IPS DF 6.9 (cell line): ENCODE measurements at regions not wholly inside any gene's neighbourhood (a gene's known extent, or its start where the extent isn't known, plus 50 kb on each side); places are given as distances from the start of the nearest gene placed in this dataset.

Source experiments
- DNase-seq: peaks from one replicate; pipeline ENCODE4 v3.0.0-alpha.2; 2013; ENCODE audit warnings: low read depth, low spot score
- H3K27ac ChIP-seq: one replicate; pipeline ENCODE4 v1.5.1; 2013; ENCODE audit warnings: low read length, control low read depth
- H3K27me3 ChIP-seq: 2 replicates; pipeline ENCODE4 v1.6.1; 2013; ENCODE audit warnings: mild to moderate bottlenecking, low read length; ENCODE audit not compliant: control insufficient read depth, insufficient read depth
- H3K36me3 ChIP-seq: 2 replicates; pipeline ENCODE4 v1.6.1; 2013; ENCODE audit warnings: low read length; ENCODE audit not compliant: control insufficient read depth, insufficient read depth
- H3K4me1 ChIP-seq: 2 replicates; pipeline ENCODE4 v1.6.1; 2013; ENCODE audit warnings: low read length; ENCODE audit not compliant: control insufficient read depth, insufficient read depth
- H3K4me3 ChIP-seq: 2 replicates; pipeline ENCODE4 v1.5.1; 2013; ENCODE audit warnings: mild to moderate bottlenecking, low read length
- H3K9me3 ChIP-seq: 2 replicates; pipeline ENCODE4 v1.6.1; 2013; ENCODE audit warnings: low read length, inconsistent platforms; ENCODE audit not compliant: control insufficient read depth, insufficient read depth
- whole genome bisulfite sequencing: extraction: QIAGEN DNeasy Blood & Tissue Kit; methylation state at CpG from one replicate; pipeline ENCODE4 v1.1.7; 2013; ENCODE audit warnings: mixed read lengths, missing lambda C conversion rate; ENCODE audit not compliant: insufficient read length, insufficient coverage; 5-methylcytosine and 5-hydroxymethylcytosine counted together

DNA sequence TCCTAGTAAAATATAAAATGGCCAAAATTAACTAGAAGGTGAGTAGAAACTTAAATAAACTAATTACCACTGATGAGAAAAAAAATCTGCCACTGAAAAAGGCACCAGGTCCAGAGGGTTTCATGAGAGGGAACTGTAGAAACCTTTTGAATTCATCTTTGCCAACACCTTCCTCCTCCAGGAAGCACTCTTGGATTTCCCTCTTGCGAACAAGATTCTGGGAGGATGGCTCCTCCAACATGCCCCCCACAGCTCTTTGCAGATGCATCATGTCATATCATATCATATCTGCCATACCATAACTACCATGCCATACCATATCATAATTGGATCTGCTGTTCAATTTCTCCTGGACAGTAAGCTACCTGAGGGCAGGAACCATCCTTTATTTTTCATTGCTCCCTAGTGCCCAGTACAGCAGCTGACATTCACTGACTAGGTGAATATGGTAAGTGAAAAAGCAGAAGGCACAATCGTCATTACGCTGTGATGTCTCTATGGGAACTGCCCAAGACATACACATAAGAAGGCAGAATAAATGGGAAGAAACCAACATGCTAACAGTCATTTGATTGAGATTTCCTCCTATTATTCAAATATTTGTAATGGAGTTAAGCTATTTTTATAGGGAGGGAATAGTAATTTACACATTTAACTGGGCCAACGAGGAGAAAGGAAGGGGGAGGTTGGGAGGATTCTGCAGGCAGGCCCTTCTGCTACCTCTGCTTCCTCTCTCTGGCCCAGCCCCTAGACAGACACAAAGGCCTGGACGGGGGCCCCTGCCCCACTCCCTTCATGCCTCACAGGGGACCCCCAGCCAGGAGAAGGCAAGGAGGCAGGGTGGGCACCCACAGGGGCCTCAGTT lies 110.1 kb upstream of the SMURF2 start:
- WGBS, result no CpG with 5 or more reads among the region's 5 CpGs
- H3K27ac ChIP-seq, result no peak overlapping the region

DNA sequence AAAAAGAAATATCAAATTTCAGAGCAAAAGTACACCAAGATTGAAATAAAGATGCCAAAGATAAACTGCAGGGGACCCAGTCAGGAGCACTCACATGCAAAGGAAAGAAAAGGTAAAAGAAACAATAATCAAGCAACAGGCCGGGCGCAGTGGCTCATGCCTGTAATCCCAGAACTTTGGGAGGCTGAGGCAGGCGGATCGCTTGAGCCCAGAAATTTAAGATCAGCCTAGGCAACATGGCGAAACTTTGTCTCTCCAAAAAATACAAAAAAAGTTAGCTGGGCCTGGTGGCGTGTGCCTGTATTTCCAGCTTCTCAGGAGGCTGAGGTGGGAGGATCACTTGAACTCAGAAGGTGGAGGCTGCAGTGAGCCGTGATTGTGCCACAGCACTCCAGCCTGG lies 107.6 kb upstream of the SMURF2 start:
- Histone ChIP-seq H3K27ac (no peak overlapping the region), H3K4me1 (no peaks in the 10 kb centered on the region), H3K4me3 (no peak overlapping the region), H3K36me3 (no peaks in the 10 kb centered on the region), H3K27me3 (no peaks in the 10 kb centered on the region), H3K9me3 (no peaks in the 10 kb centered on the region)
- WGBS, result no CpG with 5 or more reads among the region's 7 CpGs
- no peak for DNase-seq

More for the DNA sequence above, 110.1 kb upstream of the SMURF2 start:
- Histone ChIP-seq H3K27me3 (peaks cover under 1% of the 10 kb centered on the region; the same call in 1 of the 2 replicates), H3K9me3 (no peaks in the 10 kb centered on the region), H3K36me3 (no peaks in the 10 kb centered on the region), H3K4me3 (no peak overlapping the region), H3K4me1 (no peaks in the 10 kb centered on the region)
- DNase-seq, result no peak

DNA sequence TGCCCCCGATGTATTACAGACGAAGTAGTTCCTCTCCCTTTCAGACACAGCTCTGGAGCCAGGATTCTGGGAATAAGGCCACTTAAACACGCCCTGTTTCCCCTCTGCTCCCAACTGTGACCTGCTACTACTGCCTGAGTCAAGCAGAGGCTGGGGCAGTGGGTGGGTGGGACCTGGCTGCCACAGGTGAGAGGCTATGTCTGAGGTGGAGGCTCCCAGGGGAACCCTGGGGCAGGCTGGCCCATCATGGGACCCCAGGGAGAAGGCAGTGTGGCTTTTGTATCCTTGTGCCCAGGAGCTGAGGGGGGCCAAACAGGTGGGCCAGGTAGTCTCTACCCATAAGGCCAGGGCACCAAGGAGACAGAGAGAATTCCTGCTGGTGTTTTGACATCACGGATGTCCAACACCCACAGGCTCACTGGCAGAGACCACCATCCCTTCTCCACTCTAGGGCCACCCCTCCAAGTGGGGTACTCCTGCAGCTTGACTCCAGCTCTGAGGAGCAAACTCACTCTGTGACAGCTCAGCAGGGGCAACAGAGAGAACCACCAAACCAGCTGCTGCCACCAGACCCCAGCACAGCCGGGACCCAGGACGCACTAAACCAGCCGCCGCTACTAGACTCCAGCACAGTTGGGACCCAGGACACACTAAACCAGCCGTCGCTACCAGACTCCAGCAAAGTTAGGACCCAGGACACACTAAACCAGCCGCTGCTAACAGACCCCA lies 105.3 kb upstream of the SMURF2 start:
- DNase-seq, result no peak
- Histone ChIP-seq H3K36me3 (no peaks in the 10 kb centered on the region), H3K27ac (no peak overlapping the region), H3K9me3 (no peaks in the 10 kb centered on the region), H3K27me3 (no peaks in the 10 kb centered on the region), H3K4me3 (no peak overlapping the region), H3K4me1 (no peaks in the 10 kb centered on the region)
- no CpG with 5 or more reads among the region's 11 CpGs for WGBS

DNA sequence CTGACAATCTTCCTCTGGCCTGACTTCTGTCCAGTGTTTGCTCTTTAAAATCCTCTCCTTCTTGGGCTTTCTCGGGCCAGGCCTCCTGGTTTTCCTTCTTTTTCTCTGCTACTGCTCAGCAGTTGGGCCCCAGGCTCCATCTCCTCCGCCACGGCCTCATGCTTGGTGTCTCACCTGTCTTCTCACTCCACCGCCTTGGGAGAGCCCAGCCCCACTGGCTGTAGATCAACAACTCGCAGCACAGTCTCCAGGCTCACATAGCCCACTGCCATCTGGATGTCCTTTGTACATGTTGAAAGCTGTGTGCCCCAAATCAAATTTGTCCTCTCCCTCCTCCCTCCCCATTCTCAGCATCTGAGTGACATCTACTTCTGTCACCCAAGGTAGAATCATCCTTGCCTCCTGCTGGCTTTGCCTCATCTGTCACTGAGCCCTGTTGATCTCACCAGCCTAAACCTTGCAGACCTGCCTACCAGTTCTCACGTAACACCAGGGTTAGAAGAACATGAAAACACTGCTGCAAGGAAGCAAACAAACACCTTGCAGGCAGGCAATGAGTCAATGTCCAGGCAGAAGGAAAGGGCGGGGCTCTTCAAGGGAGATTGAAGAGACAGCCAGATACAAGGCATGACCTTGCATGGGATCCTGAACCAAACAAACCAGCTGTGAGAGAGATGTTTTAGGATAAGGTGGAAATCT lies 103.2 kb upstream of the SMURF2 start:
- WGBS, result no CpG with 5 or more reads among the region's 7 CpGs
- no peaks in the 10 kb centered on the region for H3K27me3 ChIP-seq
- no peaks in the 10 kb centered on the region for H3K36me3 ChIP-seq
- no peaks in the 10 kb centered on the region for H3K4me1 ChIP-seq
- no peak overlapping the region for H3K27ac ChIP-seq
- no peaks in the 10 kb centered on the region for H3K9me3 ChIP-seq
- DNase-seq, result no peak
- no peak overlapping the region for H3K4me3 ChIP-seq

DNA sequence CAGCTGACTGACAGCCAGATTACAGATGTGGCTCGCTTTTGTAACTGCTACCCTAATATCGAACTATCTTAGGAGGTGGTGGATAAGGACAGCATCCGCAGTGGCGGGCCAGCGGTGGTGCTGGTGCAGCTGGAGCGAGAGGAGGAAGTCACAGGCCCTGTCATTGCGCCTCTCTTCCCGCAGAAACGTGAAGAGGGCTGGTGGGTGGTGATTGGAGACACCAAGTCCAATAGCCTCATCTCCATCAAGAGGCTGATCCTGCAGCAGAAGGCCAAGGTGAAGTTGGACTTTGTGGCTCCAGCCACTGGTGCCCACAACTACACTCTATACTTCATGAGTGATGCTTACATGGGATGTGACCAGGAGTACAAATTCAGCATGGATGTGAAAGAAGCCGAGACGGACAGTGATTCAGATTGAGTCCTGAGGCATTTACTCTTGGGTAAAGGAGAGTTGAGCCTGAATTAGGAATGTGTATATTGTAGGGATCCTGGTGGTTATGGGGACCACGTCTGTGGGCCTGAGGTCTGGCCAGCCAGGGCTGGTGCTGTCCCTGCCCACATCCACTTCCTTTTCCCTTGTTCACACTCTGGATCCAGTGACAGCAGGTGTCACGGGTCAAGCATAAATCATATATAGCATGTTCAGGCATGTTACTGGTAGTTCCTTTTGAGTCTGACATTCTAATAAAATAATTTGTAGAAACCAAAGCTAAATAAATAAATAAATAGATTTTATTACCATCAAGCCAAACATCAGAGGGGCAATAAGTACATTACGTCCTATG lies 89.0 kb upstream of the SMURF2 start:
- H3K36me3 ChIP-seq, result peaks cover 2% of the 10 kb centered on the region; the same call in 1 of the 2 replicates
- H3K4me3 ChIP-seq, result no peak overlapping the region
- DNase-seq, result no peak
- no peak overlapping the region for H3K27ac ChIP-seq
- H3K9me3 ChIP-seq, result no peaks in the 10 kb centered on the region
- H3K4me1 ChIP-seq, result no peaks in the 10 kb centered on the region
- no CpG with 5 or more reads among the region's 14 CpGs for WGBS
- H3K27me3 ChIP-seq, result no peaks in the 10 kb centered on the region

DNA sequence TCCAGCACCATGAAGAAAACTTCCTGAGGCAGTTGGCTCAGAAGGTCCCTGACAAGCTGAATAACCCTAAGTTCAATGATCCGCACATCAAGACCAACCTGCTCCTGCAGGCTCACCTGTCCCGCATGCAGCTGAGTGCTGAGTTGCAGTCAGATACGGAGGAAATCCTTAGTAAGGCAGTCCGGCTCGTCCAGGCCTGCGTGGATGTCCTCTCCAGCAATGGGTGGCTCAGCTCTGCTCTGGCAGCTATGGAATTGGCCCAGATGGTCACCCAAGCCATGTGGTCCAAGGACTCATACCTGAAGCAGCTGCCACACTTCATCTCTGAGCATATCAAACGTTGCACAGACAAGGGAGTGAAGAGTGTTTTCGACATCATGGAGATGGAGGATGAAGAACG lies 88.4 kb upstream of the SMURF2 start:
- Histone ChIP-seq H3K4me1 (no peaks in the 10 kb centered on the region), H3K9me3 (no peaks in the 10 kb centered on the region), H3K36me3 (peaks cover 2% of the 10 kb centered on the region; the same call in 1 of the 2 replicates), H3K4me3 (no peak overlapping the region), H3K27me3 (no peaks in the 10 kb centered on the region), H3K27ac (no peak overlapping the region)
- no CpG with 5 or more reads among the region's 9 CpGs for WGBS
- DNase-seq, result no peak

DNA sequence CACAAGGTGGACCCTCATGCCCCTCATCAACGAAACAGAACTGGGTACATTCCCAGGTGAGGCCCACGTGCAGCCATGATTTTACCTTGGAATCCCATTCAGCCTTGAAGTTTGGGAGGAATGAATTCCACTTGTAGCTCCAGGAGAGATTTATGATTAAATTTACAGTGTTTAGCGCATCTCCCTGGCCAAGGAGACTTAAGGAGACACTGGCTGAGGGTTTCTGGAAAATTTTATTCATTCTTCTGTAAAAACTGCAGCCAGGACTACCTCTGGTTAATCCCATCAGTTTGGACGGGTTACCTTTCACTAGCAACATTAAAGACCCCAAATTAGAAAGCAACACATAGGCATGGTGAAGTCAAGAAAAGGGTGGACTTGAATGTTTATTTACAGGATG lies 87.2 kb upstream of the SMURF2 start:
- Histone ChIP-seq H3K36me3 (peaks cover 2% of the 10 kb centered on the region; the same call in 1 of the 2 replicates), H3K4me3 (no peak overlapping the region), H3K27ac (no peak overlapping the region), H3K4me1 (no peaks in the 10 kb centered on the region), H3K9me3 (no peaks in the 10 kb centered on the region), H3K27me3 (no peaks in the 10 kb centered on the region)
- no CpG with 5 or more reads among the region's 4 CpGs for WGBS
- DNase-seq, result no peak

DNA sequence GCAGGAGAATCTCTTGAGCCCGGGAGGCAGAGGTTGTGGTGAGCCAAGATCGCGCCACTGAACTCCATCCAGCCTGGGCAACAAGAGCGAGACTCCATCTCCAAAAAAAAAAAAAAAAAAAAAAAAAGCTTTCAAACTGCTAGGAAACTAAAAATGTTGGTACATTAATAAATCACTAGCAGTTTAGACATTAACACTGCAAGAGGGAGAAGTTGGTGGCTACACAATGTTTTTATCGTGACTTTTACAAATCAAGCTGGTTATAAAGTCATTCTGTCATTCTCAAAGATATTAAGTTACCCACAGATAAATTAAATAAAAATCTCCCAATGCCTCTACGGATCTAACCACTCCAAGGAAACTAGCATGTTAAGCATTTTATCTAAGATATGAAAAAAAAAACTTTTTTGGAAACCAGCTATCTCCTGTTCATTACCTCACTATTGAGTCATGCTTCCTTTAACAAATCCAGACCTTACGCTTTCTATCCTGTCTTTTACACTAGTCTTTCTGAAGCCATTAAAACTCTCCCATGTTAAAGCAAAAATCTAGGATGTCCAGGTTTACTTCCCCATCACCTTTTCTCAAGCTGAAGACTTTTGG lies 85.9 kb upstream of the SMURF2 start:
- H3K27me3 ChIP-seq, result no peaks in the 10 kb centered on the region
- H3K4me1 ChIP-seq, result no peaks in the 10 kb centered on the region
- no peak overlapping the region for H3K27ac ChIP-seq
- H3K36me3 ChIP-seq, result peaks cover 2% of the 10 kb centered on the region; the same call in 1 of the 2 replicates
- WGBS, result no CpG with 5 or more reads among the region's 7 CpGs
- no peaks in the 10 kb centered on the region for H3K9me3 ChIP-seq
- H3K4me3 ChIP-seq, result no peak overlapping the region
- no peak for DNase-seq

DNA sequence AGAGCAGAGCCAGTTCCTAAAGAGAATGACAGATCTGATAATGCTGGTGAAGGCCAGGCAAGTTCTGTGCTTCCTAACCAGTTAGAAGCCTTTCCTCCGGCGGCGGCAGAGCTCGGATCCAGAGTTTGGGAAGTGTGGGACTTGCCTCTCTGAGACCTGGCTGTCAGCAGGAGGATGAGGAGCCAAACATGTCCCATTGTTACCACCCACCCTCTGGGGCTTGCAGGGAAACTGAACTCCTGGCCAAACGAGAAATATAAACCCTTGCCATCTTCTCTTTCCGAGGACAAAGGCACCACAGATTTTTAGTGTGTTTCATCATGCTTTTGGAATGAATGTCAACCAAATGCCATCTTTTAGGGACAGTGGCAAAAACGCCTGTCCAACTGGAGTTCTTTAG lies 80.2 kb upstream of the SMURF2 start:
- Histone ChIP-seq H3K4me3 (no peak overlapping the region), H3K36me3 (no peaks in the 10 kb centered on the region), H3K27ac (no peak overlapping the region), H3K27me3 (no peaks in the 10 kb centered on the region), H3K9me3 (no peaks in the 10 kb centered on the region), H3K4me1 (0 out of 2 replicates have a peak, but pooled peaks cover 1% of the 10 kb centered on the region)
- DNase-seq, result no peak
- no CpG with 5 or more reads among the region's 7 CpGs for WGBS
